ENCODE measurements at regions not wholly inside any gene's neighbourhood (a gene's known extent, or its start where the extent isn't known, plus 50 kb on each side); places are given as distances from the start of the nearest gene placed in this dataset.

DNA sequence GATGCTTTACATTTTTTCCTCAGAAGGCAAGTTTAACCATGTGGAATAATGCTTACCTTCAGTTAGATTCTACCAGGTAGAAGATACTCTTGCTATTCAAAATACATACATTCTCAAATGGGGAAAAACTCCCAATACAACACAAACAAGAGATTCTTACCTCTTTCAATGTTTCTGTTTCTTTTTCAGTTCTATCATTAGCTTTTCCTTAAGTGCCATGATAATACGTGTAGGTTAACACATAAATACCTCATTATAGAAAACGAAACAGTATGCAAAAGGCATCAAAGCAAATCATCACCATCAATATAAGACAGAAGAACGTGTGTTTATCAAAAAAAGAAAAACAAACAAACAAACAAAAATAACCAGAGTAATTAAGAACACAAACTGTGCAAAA is 300.7 kb upstream of the ROBO1 start:
- TF ChIP-seq, protein P1, sequence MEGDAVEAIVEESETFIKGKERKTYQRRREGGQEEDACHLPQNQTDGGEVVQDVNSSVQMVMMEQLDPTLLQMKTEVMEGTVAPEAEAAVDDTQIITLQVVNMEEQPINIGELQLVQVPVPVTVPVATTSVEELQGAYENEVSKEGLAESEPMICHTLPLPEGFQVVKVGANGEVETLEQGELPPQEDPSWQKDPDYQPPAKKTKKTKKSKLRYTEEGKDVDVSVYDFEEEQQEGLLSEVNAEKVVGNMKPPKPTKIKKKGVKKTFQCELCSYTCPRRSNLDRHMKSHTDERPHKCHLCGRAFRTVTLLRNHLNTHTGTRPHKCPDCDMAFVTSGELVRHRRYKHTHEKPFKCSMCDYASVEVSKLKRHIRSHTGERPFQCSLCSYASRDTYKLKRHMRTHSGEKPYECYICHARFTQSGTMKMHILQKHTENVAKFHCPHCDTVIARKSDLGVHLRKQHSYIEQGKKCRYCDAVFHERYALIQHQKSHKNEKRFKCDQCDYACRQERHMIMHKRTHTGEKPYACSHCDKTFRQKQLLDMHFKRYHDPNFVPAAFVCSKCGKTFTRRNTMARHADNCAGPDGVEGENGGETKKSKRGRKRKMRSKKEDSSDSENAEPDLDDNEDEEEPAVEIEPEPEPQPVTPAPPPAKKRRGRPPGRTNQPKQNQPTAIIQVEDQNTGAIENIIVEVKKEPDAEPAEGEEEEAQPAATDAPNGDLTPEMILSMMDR (IDR thresholded peaks at IDR 0.05), result no peak
- TF ChIP-seq POLR2A (IDR thresholded peaks at IDR 0.05), result no peak

Measured in Peyer's patch (tissue), 4 donors.